Trophoblast cell (in vitro differentiated cells and primary cell): ENCODE measurements at regions not wholly inside any gene's neighbourhood (a gene's known extent, or its start where the extent isn't known, plus 50 kb on each side); places are given as distances from the start of the nearest gene placed in this dataset.

ENCODE experiments used
- DNase-seq, 2 donors: peaks; one replicate each; pipeline ENCODE4 v3.0.0-alpha.2; 2016
- H2AFZ ChIP-seq: 2 replicates; pipeline ENCODE4 v1.6.1; 2013; ENCODE audit warnings: low read length, moderate library complexity, mild to moderate bottlenecking; ENCODE audit not compliant: insufficient read depth, poor library complexity
- H2AK5ac ChIP-seq: 2 replicates; pipeline ENCODE4 v1.6.1; 2013; ENCODE audit warnings: mild to moderate bottlenecking, low read length
- H2BK120ac ChIP-seq: 2 replicates; pipeline ENCODE4 v1.6.1; 2013; ENCODE audit warnings: low read length, mild to moderate bottlenecking, moderate library complexity; ENCODE audit not compliant: insufficient read depth, poor library complexity
- H2BK12ac ChIP-seq: 2 replicates; pipeline ENCODE4 v1.6.1; 2013; ENCODE audit warnings: mild to moderate bottlenecking, low read length, moderate library complexity
- H2BK5ac ChIP-seq: 2 replicates; pipeline ENCODE4 v1.6.1; 2013; ENCODE audit warnings: low read length, low read depth, moderate library complexity, mild to moderate bottlenecking; ENCODE audit not compliant: poor library complexity
- H3K14ac ChIP-seq: 2 replicates; pipeline ENCODE4 v1.6.1; 2013; ENCODE audit warnings: mild to moderate bottlenecking, low read length
- H3K18ac ChIP-seq: 2 replicates; pipeline ENCODE4 v1.6.1; 2013; ENCODE audit warnings: mild to moderate bottlenecking, low read length
- H3K23ac ChIP-seq: 2 replicates; pipeline ENCODE4 v1.6.1; 2013; ENCODE audit warnings: low read length
- H3K27ac ChIP-seq: 2 replicates; pipeline ENCODE4 v1.5.1; 2013; ENCODE audit warnings: low read depth, mild to moderate bottlenecking, inconsistent platforms, low read length, moderate library complexity
- H3K27me3 ChIP-seq: 2 replicates; pipeline ENCODE4 v1.6.1; 2013; ENCODE audit warnings: inconsistent platforms, mild to moderate bottlenecking, low read length, moderate library complexity; ENCODE audit not compliant: insufficient read depth
- H3K36me3 ChIP-seq, 2 experiments: 1 replicate in 1 of 2; 2 replicates in 1 of 2; pipeline ENCODE4 v1.6.1; 2013; ENCODE audit warnings: low read length in 2 of 2, mild to moderate bottlenecking in 2 of 2, moderate library complexity in 1 of 2; ENCODE audit not compliant: insufficient read depth in 2 of 2, control insufficient read depth in 1 of 2
- H3K4ac ChIP-seq: 2 replicates; pipeline ENCODE4 v1.6.1; 2013; ENCODE audit warnings: low read depth, mild to moderate bottlenecking, low read length, moderate library complexity
- H3K4me1 ChIP-seq, 2 experiments: 1 replicate in 1 of 2; 2 replicates in 1 of 2; pipeline ENCODE4 v1.6.1; 2013; ENCODE audit warnings: low read length in 2 of 2, mild to moderate bottlenecking in 2 of 2, moderate library complexity in 1 of 2; ENCODE audit not compliant: insufficient read depth in 2 of 2, control insufficient read depth in 1 of 2
- H3K4me2 ChIP-seq: 2 replicates; pipeline ENCODE4 v1.6.1; 2013; ENCODE audit warnings: inconsistent platforms, mild to moderate bottlenecking, low read length, moderate library complexity
- H3K4me3 ChIP-seq: 2 replicates; pipeline ENCODE4 v1.5.1; 2013; ENCODE audit warnings: mild to moderate bottlenecking, low read depth, low read length, inconsistent platforms
- H3K79me1 ChIP-seq: one replicate; pipeline ENCODE4 v1.6.1; 2013; ENCODE audit warnings: low read length
- H3K79me2 ChIP-seq: 2 replicates; pipeline ENCODE4 v1.6.1; 2013; ENCODE audit warnings: low read length, mild to moderate bottlenecking; ENCODE audit not compliant: control insufficient read depth, insufficient read depth, poor library complexity
- H3K9ac ChIP-seq: 2 replicates; pipeline ENCODE4 v1.6.1; 2013; ENCODE audit warnings: mild to moderate bottlenecking, low read length
- H3K9me3 ChIP-seq: 2 replicates; pipeline ENCODE4 v1.6.1; 2013; ENCODE audit warnings: low read depth, mild to moderate bottlenecking, control low read depth, inconsistent platforms, low read length; ENCODE audit not compliant: insufficient read depth
- H4K12ac ChIP-seq: 2 replicates; pipeline ENCODE4 v1.6.1; 2013; ENCODE audit warnings: low read depth, mild to moderate bottlenecking, low read length, moderate library complexity
- H4K8ac ChIP-seq: 2 replicates; pipeline ENCODE4 v1.6.1; 2013; ENCODE audit warnings: low read depth, mild to moderate bottlenecking, low read length, moderate library complexity
- H4K91ac ChIP-seq: one replicate; pipeline ENCODE4 v1.6.1; 2013; ENCODE audit warnings: low read depth, mild to moderate bottlenecking, low read length, moderate library complexity
- WGBS: extraction: QIAGEN DNeasy Blood & Tissue Kit; methylation state at CpG from one replicate; pipeline ENCODE4 v1.1.7; 2013; ENCODE audit warnings: missing lambda C conversion rate; ENCODE audit not compliant: insufficient read length, insufficient coverage; ENCODE audit errors: extremely low coverage; 5-methylcytosine and 5-hydroxymethylcytosine counted together

DNA sequence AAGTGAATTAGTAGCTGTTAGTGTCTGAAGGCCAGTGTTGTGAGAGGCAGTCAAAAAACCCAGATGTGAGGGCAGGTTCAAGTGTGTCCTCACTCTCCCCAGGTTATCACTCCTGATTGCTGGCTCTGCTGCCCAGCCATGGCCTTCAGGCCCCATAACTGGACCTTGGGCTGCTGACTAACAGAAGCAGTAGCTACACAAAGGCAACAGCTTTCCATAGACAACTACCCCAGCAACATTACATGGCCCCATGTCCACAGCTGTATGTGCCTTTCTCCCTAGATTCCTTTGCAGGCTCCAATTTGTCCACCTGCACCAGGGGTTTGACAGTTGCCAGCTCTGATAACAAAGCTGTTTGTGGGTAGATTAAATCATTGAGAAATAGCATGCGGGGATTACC is 297.8 kb downstream of the ARL4A start:
- Histone ChIP-seq H3K4me2 (no peak overlapping the region), H3K4ac (no peak overlapping the region), H2AFZ (no peak overlapping the region), H2BK120ac (no peak overlapping the region), H3K4me3 (no peak overlapping the region), H2BK12ac (no peak overlapping the region), H3K36me3 (no peaks in the 10 kb centered on the region), H3K9ac (peak overlapping the region; percentile 63), H3K18ac (no peak overlapping the region), H3K23ac (no peak overlapping the region), H4K12ac (no peak overlapping the region), H4K91ac (no peak overlapping the region), H2AK5ac (no peak overlapping the region), H3K79me2 (no peaks in the 10 kb centered on the region), H3K27me3 (no peaks in the 10 kb centered on the region), H2BK5ac (no peak overlapping the region), H3K27ac (no peak overlapping the region), H3K9me3 (no peaks in the 10 kb centered on the region), H3K14ac (no peak overlapping the region), H4K8ac (no peak overlapping the region), H3K4me1 (peaks cover 0 to 2% of the 10 kb centered on the region in 2 experiments), H3K79me1 (no peaks in the 10 kb centered on the region)
- WGBS, result no CpG with 5 or more reads among the region's 1 CpG
- no peak for DNase-seq

DNA sequence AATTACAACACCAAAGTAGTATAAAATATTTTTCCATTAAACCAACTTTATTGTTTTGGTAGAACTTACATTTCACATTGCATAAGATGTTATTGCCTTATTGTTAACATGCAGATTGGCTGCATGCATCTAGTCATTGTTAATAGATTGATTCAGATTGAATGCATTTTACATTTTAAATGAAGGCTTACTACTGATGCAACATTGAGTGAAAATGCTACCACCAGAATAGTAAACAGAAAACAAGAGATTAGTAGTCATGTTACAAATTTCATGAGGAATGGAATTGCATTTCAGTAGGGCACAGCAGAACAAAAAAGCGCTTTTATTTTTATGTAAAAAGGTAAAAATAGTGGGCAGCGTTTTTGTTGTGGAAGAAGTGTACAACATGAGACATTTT is 298.3 kb downstream of the ARL4A start:
- Histone ChIP-seq H4K12ac (no peak overlapping the region), H2BK12ac (no peak overlapping the region), H3K4me1 (peaks cover 0 to 2% of the 10 kb centered on the region in 2 experiments), H4K8ac (no peak overlapping the region), H3K9ac (no peak overlapping the region), H3K4ac (no peak overlapping the region), H3K36me3 (no peaks in the 10 kb centered on the region), H3K79me2 (no peaks in the 10 kb centered on the region), H3K9me3 (no peaks in the 10 kb centered on the region), H3K79me1 (no peaks in the 10 kb centered on the region), H2BK120ac (no peak overlapping the region), H3K27me3 (no peaks in the 10 kb centered on the region), H3K23ac (no peak overlapping the region), H3K27ac (no peak overlapping the region), H3K18ac (no peak overlapping the region), H2BK5ac (no peak overlapping the region), H2AFZ (no peak overlapping the region), H3K4me2 (no peak overlapping the region), H3K4me3 (no peak overlapping the region), H4K91ac (no peak overlapping the region), H3K14ac (no peak overlapping the region), H2AK5ac (no peak overlapping the region)
- WGBS, result no CpG with 5 or more reads among the region's 2 CpGs
- DNase-seq, result no peak

DNA sequence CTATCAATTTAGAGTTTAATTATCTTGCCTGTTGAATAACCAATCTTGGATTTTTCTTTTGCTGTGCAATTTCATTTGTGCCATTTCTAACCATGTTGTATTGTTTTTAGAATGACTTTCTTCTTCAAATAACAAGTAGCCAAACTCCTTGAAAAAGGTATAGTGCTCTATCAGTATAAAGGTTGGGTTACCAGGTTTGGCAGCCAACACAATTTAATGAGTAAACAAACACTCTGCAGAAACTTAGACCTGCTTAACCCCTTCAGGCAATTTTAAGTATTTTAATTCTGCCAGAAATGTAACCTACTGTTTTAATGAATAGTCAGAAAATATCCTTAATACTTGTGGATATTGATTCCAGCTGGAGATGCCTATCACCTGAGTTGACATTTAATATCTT is 299.8 kb downstream of the ARL4A start:
- H3K4me1 ChIP-seq, result peaks cover 0 to 2% of the 10 kb centered on the region in 2 experiments
- no peak overlapping the region for H3K14ac ChIP-seq
- no peak overlapping the region for H2AFZ ChIP-seq
- no peak overlapping the region for H3K4me2 ChIP-seq
- no peaks in the 10 kb centered on the region for H3K9me3 ChIP-seq
- H2BK12ac ChIP-seq, result no peak overlapping the region
- no peaks in the 10 kb centered on the region for H3K79me2 ChIP-seq
- H3K27ac ChIP-seq, result no peak overlapping the region
- no peak overlapping the region for H3K23ac ChIP-seq
- no peak overlapping the region for H3K4me3 ChIP-seq
- no peak overlapping the region for H3K9ac ChIP-seq
- no peak overlapping the region for H4K12ac ChIP-seq
- H3K27me3 ChIP-seq, result no peaks in the 10 kb centered on the region
- H4K8ac ChIP-seq, result no peak overlapping the region
- H2BK120ac ChIP-seq, result no peak overlapping the region
- no peak overlapping the region for H2AK5ac ChIP-seq
- no peaks in the 10 kb centered on the region for H3K79me1 ChIP-seq
- no peak overlapping the region for H3K4ac ChIP-seq
- H3K36me3 ChIP-seq, result no peaks in the 10 kb centered on the region
- H3K18ac ChIP-seq, result no peak overlapping the region
- no peak for DNase-seq
- no peak overlapping the region for H4K91ac ChIP-seq
- H2BK5ac ChIP-seq, result no peak overlapping the region

DNA sequence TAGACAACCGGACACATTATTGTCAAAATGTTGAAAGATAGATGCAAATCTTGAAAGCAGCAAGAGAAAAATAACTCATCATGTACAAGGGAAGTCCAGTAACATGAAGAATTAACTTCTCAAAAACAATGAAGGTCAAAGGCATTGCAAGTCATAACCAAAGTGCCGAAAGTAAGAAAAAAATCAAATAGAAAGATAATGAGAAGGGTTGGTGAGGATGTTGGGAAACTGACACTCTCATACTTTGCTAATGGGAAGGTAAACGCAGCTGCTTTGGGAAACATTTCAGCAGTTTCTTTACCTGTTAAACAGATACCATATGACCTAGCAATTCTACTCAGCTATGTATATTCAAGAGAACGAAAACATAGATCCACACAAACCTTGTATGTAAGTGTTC is 303.0 kb downstream of the ARL4A start:
- no peaks in the 10 kb centered on the region for H3K4me1 ChIP-seq
- H2BK5ac ChIP-seq, result no peak overlapping the region
- H3K9me3 ChIP-seq, result no peaks in the 10 kb centered on the region
- no peak overlapping the region for H3K27ac ChIP-seq
- H4K8ac ChIP-seq, result no peak overlapping the region
- no peaks in the 10 kb centered on the region for H3K79me2 ChIP-seq
- H3K23ac ChIP-seq, result no peak overlapping the region
- H2BK120ac ChIP-seq, result no peak overlapping the region
- H3K4me2 ChIP-seq, result no peak overlapping the region
- WGBS, result no CpG with 5 or more reads among the region's 4 CpGs
- H3K4ac ChIP-seq, result no peak overlapping the region
- no peak overlapping the region for H2AK5ac ChIP-seq
- no peak overlapping the region for H2BK12ac ChIP-seq
- no peak overlapping the region for H3K9ac ChIP-seq
- no peak overlapping the region for H2AFZ ChIP-seq
- H3K18ac ChIP-seq, result no peak overlapping the region
- no peaks in the 10 kb centered on the region for H3K79me1 ChIP-seq
- no peak for DNase-seq
- no peak overlapping the region for H4K12ac ChIP-seq
- H4K91ac ChIP-seq, result no peak overlapping the region
- no peak overlapping the region for H3K14ac ChIP-seq
- no peaks in the 10 kb centered on the region for H3K27me3 ChIP-seq
- no peak overlapping the region for H3K4me3 ChIP-seq
- H3K36me3 ChIP-seq, result no peaks in the 10 kb centered on the region

DNA sequence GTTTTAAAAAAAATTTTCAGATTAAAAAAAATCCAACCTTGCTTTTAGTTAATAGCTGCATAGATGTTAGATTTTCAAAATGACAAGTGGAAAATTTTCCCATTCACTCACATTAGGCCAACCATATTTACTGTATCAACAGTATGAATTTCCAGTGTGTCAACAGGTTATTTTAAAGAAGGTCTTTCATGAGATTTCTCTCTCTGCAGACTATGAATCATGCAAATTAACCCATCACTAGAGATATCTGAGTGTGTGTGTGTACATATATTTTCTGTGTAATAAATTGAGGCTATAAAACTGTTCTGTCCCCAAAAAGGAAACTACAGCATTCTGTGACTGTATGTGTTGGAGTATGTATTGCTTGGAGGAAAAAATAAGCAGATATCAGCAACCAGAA is 305.6 kb downstream of the ARL4A start:
- H3K18ac ChIP-seq, result no peak overlapping the region
- no peak for DNase-seq
- H3K4ac ChIP-seq, result no peak overlapping the region
- H4K8ac ChIP-seq, result no peak overlapping the region
- no peak overlapping the region for H3K14ac ChIP-seq
- no peak overlapping the region for H3K4me2 ChIP-seq
- no peaks in the 10 kb centered on the region for H3K36me3 ChIP-seq
- no peak overlapping the region for H2BK5ac ChIP-seq
- H2BK12ac ChIP-seq, result no peak overlapping the region
- H3K4me3 ChIP-seq, result no peak overlapping the region
- no peak overlapping the region for H2AFZ ChIP-seq
- H3K27ac ChIP-seq, result no peak overlapping the region
- no peaks in the 10 kb centered on the region for H3K4me1 ChIP-seq
- no peak overlapping the region for H3K9ac ChIP-seq
- H3K79me2 ChIP-seq, result no peaks in the 10 kb centered on the region
- H2BK120ac ChIP-seq, result no peak overlapping the region
- no peak overlapping the region for H4K91ac ChIP-seq
- no peak overlapping the region for H2AK5ac ChIP-seq
- H3K79me1 ChIP-seq, result no peaks in the 10 kb centered on the region
- H3K9me3 ChIP-seq, result no peaks in the 10 kb centered on the region
- H3K23ac ChIP-seq, result no peak overlapping the region
- H4K12ac ChIP-seq, result no peak overlapping the region
- no peaks in the 10 kb centered on the region for H3K27me3 ChIP-seq
